ENCODE measurements at regions not wholly inside any gene's neighbourhood (a gene's known extent, or its start where the extent isn't known, plus 50 kb on each side); places are given as distances from the start of the nearest gene placed in this dataset.
"Not testable (repeated sequence)": the region's sequence is repeated elsewhere in the genome, so short reads cannot be mapped to it uniquely, and the experiment has no call there.

DNA sequence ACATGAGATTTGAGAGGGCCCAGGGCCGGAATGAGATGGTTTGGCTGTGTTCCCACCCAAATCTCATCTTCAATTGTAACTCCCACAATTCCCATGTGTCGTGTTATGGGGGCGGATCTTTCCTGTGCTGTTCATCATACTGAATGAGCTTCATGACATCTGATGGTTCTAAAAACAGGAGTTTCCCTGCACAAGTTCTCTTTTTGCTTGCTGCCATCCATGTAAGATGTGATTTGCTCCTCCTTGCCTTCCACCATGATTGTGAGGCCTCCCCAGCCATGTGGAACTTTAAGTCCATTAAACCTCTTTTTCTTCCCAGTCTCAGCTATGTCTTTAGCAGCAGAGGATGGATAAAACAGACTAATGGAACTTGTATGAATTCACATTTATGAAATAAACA, 131.9 kb upstream of the ZC3H15 start:
- H3K4me2 ChIP-seq (ENCODE audit: low read length); H3K79me2 ChIP-seq (ENCODE audit: control insufficient read depth, insufficient read depth, low read length, poor library complexity); H3K4me1 ChIP-seq (ENCODE audit: control insufficient read depth in 1 of 2, insufficient read depth in 2 of 2, low read length in 2 of 2); H2BK12ac ChIP-seq (ENCODE audit: low read length); H2BK5ac ChIP-seq (ENCODE audit: low read depth, low read length, poor library complexity); H2BK120ac ChIP-seq (ENCODE audit: insufficient read depth, low read length, poor library complexity); H3K27ac ChIP-seq (ENCODE audit: low read depth, low read length); H4K8ac ChIP-seq (ENCODE audit: low read depth, low read length); H3K4me3 ChIP-seq (ENCODE audit: low read depth, low read length); H3K14ac ChIP-seq (ENCODE audit: low read length); H3K36me3 ChIP-seq (ENCODE audit: control insufficient read depth in 1 of 2, insufficient read depth in 2 of 2, low read length in 2 of 2); H3K4ac ChIP-seq (ENCODE audit: low read depth, low read length); H4K91ac ChIP-seq (ENCODE audit: low read depth, low read length); H2AK5ac ChIP-seq (ENCODE audit: low read length); DNase-seq; H2AFZ ChIP-seq (ENCODE audit: insufficient read depth, low read length, poor library complexity); H3K79me1 ChIP-seq (ENCODE audit: low read length); H3K18ac ChIP-seq (ENCODE audit: low read length); H3K9ac ChIP-seq (ENCODE audit: low read length); H3K23ac ChIP-seq (ENCODE audit: low read length); H3K27me3 ChIP-seq (ENCODE audit: insufficient read depth, low read length); H3K9me3 ChIP-seq (ENCODE audit: insufficient read depth, low read depth, low read length); H4K12ac ChIP-seq (ENCODE audit: low read depth, low read length): not testable (repeated sequence)
- no CpG with 5 or more reads among the region's 3 CpGs for WGBS (ENCODE audit: extremely low coverage, insufficient coverage, insufficient read length)

DNA sequence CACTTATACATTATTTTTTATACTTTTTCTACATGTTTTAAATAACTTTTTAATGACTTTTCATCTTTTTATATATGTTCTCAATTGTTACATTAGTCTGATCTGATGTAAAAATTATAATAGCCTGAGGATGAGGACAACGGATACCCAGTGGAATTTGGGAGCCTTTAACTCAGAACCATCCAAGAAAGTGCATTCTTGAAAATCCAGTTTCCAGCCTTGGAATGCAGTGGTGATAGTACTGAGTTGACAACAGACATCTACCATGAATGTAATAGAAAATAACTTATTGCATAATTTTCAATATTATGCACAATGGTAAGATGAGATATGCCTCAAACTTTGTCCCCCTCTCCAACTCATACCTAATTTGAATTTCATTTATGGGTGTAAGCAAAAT, 120.7 kb upstream of the ZC3H15 start:
- Histone ChIP-seq H3K4me3 (ENCODE audit: low read depth, low read length) (no peak overlapping the region), H2AK5ac (ENCODE audit: low read length) (no peak overlapping the region), H4K12ac (ENCODE audit: low read depth, low read length) (no peak overlapping the region), H3K4me2 (ENCODE audit: low read length) (no peak overlapping the region), H3K36me3 (ENCODE audit: control insufficient read depth in 1 of 2, insufficient read depth in 2 of 2, low read length in 2 of 2) (peaks cover 0 to 2% of the 10 kb centered on the region in 2 experiments), H2BK5ac (ENCODE audit: low read depth, low read length, poor library complexity) (no peak overlapping the region), H4K8ac (ENCODE audit: low read depth, low read length) (no peak overlapping the region), H3K27me3 (ENCODE audit: insufficient read depth, low read length) (no peaks in the 10 kb centered on the region), H2AFZ (ENCODE audit: insufficient read depth, low read length, poor library complexity) (no peak overlapping the region), H3K9me3 (ENCODE audit: insufficient read depth, low read depth, low read length) (no peaks in the 10 kb centered on the region), H3K27ac (ENCODE audit: low read depth, low read length) (no peak overlapping the region), H3K14ac (ENCODE audit: low read length) (no peak overlapping the region), H3K9ac (ENCODE audit: low read length) (no peak overlapping the region), H2BK120ac (ENCODE audit: insufficient read depth, low read length, poor library complexity) (no peak overlapping the region), H3K4me1 (ENCODE audit: control insufficient read depth in 1 of 2, insufficient read depth in 2 of 2, low read length in 2 of 2) (no peaks in the 10 kb centered on the region), H3K18ac (ENCODE audit: low read length) (no peak overlapping the region), H3K23ac (ENCODE audit: low read length) (no peak overlapping the region), H3K4ac (ENCODE audit: low read depth, low read length) (no peak overlapping the region), H3K79me2 (ENCODE audit: control insufficient read depth, insufficient read depth, low read length, poor library complexity) (no peaks in the 10 kb centered on the region), H3K79me1 (ENCODE audit: low read length) (no peaks in the 10 kb centered on the region), H2BK12ac (ENCODE audit: low read length) (no peak overlapping the region), H4K91ac (ENCODE audit: low read depth, low read length) (no peak overlapping the region)
- DNase-seq = peak; percentile 19 to 80
- no CpG with 5 or more reads among the region's 1 CpG for WGBS (ENCODE audit: extremely low coverage, insufficient coverage, insufficient read length)

DNA sequence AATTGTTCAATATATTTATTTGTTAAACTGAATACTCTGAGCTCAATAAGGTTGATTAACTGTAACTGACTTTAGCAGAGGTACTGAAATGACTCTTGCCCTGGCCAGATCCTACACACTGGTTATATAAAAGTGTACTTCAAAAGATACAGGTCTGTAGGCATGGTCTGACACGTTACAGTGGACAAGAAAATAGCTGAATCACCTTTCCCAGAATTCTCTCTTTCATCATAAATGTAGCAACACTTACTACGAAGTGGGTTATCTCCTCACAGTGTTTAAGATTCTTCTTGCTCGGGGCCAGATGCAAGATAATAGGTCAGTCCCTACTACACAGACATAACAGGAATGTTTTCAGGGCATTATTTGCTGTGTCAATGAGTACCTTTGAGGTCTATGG, 107.0 kb upstream of the ZC3H15 start:
- no peaks in the 10 kb centered on the region for H3K79me2 ChIP-seq (ENCODE audit: control insufficient read depth, insufficient read depth, low read length, poor library complexity)
- no peak overlapping the region for H2BK5ac ChIP-seq (ENCODE audit: low read depth, low read length, poor library complexity)
- peak in 1 of 2 donors; percentile 77 for DNase-seq
- no peaks in the 10 kb centered on the region for H3K79me1 ChIP-seq (ENCODE audit: low read length)
- no CpG with 5 or more reads among the region's 3 CpGs for WGBS (ENCODE audit: extremely low coverage, insufficient coverage, insufficient read length)
- no peak overlapping the region for H2AFZ ChIP-seq (ENCODE audit: insufficient read depth, low read length, poor library complexity)
- no peak overlapping the region for H3K14ac ChIP-seq (ENCODE audit: low read length)
- H3K36me3 ChIP-seq (ENCODE audit: control insufficient read depth in 1 of 2, insufficient read depth in 2 of 2, low read length in 2 of 2) = no peaks in the 10 kb centered on the region
- H3K27ac ChIP-seq (ENCODE audit: low read depth, low read length) = no peak overlapping the region
- H3K23ac ChIP-seq (ENCODE audit: low read length) = no peak overlapping the region
- no peak overlapping the region for H2BK120ac ChIP-seq (ENCODE audit: insufficient read depth, low read length, poor library complexity)
- no peak overlapping the region for H3K9ac ChIP-seq (ENCODE audit: low read length)
- no peaks in the 10 kb centered on the region for H3K4me1 ChIP-seq (ENCODE audit: control insufficient read depth in 1 of 2, insufficient read depth in 2 of 2, low read length in 2 of 2)
- no peak overlapping the region for H2AK5ac ChIP-seq (ENCODE audit: low read length)
- H3K27me3 ChIP-seq (ENCODE audit: insufficient read depth, low read length) = no peaks in the 10 kb centered on the region
- no peak overlapping the region for H3K4me2 ChIP-seq (ENCODE audit: low read length)
- no peak overlapping the region for H3K4ac ChIP-seq (ENCODE audit: low read depth, low read length)
- H4K91ac ChIP-seq (ENCODE audit: low read depth, low read length) = no peak overlapping the region
- H4K12ac ChIP-seq (ENCODE audit: low read depth, low read length) = no peak overlapping the region
- H4K8ac ChIP-seq (ENCODE audit: low read depth, low read length) = no peak overlapping the region
- H3K4me3 ChIP-seq (ENCODE audit: low read depth, low read length) = no peak overlapping the region
- no peaks in the 10 kb centered on the region for H3K9me3 ChIP-seq (ENCODE audit: insufficient read depth, low read depth, low read length)
- no peak overlapping the region for H2BK12ac ChIP-seq (ENCODE audit: low read length)
- no peak overlapping the region for H3K18ac ChIP-seq (ENCODE audit: low read length)

DNA sequence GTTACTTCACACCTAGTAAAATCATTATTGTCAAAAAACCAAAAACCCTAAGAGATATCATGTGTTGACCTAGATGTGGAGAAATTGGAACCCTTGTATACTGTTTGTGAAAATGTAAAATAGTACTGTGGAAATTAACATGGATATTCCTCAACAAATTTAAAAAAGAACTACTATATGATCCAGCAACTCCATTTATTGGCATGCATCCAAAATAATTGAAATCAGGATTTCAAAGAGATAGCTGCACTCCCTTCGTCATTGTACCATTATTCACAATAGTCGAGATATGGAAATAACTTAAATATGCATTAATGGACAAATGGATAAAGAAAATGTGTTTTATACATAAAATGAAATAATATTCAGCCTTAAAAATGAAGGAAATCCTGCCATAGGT, 105.3 kb upstream of the ZC3H15 start:
- no CpG with 5 or more reads among the region's 2 CpGs for WGBS (ENCODE audit: extremely low coverage, insufficient coverage, insufficient read length)
- Histone ChIP-seq H3K9ac (ENCODE audit: low read length) (no peak overlapping the region), H3K27ac (ENCODE audit: low read depth, low read length) (no peak overlapping the region)

More for the DNA sequence above, 105.3 kb upstream of the ZC3H15 start:
- no peak for DNase-seq
- Histone ChIP-seq H3K36me3 (ENCODE audit: control insufficient read depth in 1 of 2, insufficient read depth in 2 of 2, low read length in 2 of 2) (no peaks in the 10 kb centered on the region), H2BK12ac (ENCODE audit: low read length) (no peak overlapping the region), H3K4ac (ENCODE audit: low read depth, low read length) (no peak overlapping the region), H3K23ac (ENCODE audit: low read length) (no peak overlapping the region), H3K9me3 (ENCODE audit: insufficient read depth, low read depth, low read length) (peaks cover 3% of the 10 kb centered on the region), H3K79me2 (ENCODE audit: control insufficient read depth, insufficient read depth, low read length, poor library complexity) (no peaks in the 10 kb centered on the region), H2AFZ (ENCODE audit: insufficient read depth, low read length, poor library complexity) (no peak overlapping the region), H2BK120ac (ENCODE audit: insufficient read depth, low read length, poor library complexity) (no peak overlapping the region), H3K4me1 (ENCODE audit: control insufficient read depth in 1 of 2, insufficient read depth in 2 of 2, low read length in 2 of 2) (no peaks in the 10 kb centered on the region), H4K8ac (ENCODE audit: low read depth, low read length) (no peak overlapping the region), H3K14ac (ENCODE audit: low read length) (no peak overlapping the region), H4K91ac (ENCODE audit: low read depth, low read length) (no peak overlapping the region), H3K27me3 (ENCODE audit: insufficient read depth, low read length) (no peaks in the 10 kb centered on the region), H2AK5ac (ENCODE audit: low read length) (no peak overlapping the region), H3K4me3 (ENCODE audit: low read depth, low read length) (no peak overlapping the region), H3K18ac (ENCODE audit: low read length) (no peak overlapping the region), H4K12ac (ENCODE audit: low read depth, low read length) (no peak overlapping the region), H2BK5ac (ENCODE audit: low read depth, low read length, poor library complexity) (no peak overlapping the region), H3K79me1 (ENCODE audit: low read length) (no peaks in the 10 kb centered on the region), H3K4me2 (ENCODE audit: low read length) (no peak overlapping the region)
